ENCODE measurements at regions not wholly inside any gene's neighbourhood (a gene's known extent, or its start where the extent isn't known, plus 50 kb on each side); places are given as distances from the start of the nearest gene placed in this dataset.
"Not testable (repeated sequence)": the region's sequence is repeated elsewhere in the genome, so short reads cannot be mapped to it uniquely, and the experiment has no call there.

DNA sequence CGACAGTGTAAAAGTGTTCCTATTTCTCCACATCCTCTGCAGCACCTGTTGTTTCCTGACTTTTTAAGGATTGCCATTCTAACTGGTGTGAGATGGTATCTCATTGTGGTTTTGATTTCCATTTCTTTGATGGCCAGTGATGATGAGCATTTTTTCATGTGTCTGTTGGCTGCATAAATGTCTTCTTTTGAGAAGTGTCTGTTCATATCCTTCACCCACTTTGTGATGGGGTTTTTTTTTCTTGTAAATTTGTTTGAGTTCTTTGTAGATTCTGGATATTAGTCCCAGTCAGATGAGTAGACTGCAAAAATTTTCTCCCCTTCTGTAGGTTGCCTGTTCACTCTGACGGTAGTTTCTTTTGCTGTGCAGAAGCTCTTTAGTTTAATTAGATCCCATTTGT is 76.8 kb upstream of the ZNF746 start:
- TF ChIP-seq, protein P1, sequence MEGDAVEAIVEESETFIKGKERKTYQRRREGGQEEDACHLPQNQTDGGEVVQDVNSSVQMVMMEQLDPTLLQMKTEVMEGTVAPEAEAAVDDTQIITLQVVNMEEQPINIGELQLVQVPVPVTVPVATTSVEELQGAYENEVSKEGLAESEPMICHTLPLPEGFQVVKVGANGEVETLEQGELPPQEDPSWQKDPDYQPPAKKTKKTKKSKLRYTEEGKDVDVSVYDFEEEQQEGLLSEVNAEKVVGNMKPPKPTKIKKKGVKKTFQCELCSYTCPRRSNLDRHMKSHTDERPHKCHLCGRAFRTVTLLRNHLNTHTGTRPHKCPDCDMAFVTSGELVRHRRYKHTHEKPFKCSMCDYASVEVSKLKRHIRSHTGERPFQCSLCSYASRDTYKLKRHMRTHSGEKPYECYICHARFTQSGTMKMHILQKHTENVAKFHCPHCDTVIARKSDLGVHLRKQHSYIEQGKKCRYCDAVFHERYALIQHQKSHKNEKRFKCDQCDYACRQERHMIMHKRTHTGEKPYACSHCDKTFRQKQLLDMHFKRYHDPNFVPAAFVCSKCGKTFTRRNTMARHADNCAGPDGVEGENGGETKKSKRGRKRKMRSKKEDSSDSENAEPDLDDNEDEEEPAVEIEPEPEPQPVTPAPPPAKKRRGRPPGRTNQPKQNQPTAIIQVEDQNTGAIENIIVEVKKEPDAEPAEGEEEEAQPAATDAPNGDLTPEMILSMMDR (IDR thresholded peaks at IDR 0.05; ENCODE audit: low read depth, low read length, missing input control): not testable (repeated sequence)
- TF ChIP-seq, protein P2, sequence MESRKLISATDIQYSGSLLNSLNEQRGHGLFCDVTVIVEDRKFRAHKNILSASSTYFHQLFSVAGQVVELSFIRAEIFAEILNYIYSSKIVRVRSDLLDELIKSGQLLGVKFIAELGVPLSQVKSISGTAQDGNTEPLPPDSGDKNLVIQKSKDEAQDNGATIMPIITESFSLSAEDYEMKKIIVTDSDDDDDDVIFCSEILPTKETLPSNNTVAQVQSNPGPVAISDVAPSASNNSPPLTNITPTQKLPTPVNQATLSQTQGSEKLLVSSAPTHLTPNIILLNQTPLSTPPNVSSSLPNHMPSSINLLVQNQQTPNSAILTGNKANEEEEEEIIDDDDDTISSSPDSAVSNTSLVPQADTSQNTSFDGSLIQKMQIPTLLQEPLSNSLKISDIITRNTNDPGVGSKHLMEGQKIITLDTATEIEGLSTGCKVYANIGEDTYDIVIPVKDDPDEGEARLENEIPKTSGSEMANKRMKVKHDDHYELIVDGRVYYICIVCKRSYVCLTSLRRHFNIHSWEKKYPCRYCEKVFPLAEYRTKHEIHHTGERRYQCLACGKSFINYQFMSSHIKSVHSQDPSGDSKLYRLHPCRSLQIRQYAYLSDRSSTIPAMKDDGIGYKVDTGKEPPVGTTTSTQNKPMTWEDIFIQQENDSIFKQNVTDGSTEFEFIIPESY (IDR thresholded peaks at IDR 0.05): not testable (repeated sequence)
- TF ChIP-seq, protein P3, sequence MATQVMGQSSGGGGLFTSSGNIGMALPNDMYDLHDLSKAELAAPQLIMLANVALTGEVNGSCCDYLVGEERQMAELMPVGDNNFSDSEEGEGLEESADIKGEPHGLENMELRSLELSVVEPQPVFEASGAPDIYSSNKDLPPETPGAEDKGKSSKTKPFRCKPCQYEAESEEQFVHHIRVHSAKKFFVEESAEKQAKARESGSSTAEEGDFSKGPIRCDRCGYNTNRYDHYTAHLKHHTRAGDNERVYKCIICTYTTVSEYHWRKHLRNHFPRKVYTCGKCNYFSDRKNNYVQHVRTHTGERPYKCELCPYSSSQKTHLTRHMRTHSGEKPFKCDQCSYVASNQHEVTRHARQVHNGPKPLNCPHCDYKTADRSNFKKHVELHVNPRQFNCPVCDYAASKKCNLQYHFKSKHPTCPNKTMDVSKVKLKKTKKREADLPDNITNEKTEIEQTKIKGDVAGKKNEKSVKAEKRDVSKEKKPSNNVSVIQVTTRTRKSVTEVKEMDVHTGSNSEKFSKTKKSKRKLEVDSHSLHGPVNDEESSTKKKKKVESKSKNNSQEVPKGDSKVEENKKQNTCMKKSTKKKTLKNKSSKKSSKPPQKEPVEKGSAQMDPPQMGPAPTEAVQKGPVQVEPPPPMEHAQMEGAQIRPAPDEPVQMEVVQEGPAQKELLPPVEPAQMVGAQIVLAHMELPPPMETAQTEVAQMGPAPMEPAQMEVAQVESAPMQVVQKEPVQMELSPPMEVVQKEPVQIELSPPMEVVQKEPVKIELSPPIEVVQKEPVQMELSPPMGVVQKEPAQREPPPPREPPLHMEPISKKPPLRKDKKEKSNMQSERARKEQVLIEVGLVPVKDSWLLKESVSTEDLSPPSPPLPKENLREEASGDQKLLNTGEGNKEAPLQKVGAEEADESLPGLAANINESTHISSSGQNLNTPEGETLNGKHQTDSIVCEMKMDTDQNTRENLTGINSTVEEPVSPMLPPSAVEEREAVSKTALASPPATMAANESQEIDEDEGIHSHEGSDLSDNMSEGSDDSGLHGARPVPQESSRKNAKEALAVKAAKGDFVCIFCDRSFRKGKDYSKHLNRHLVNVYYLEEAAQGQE (IDR thresholded peaks at IDR 0.05): not testable (repeated sequence)
- not testable (repeated sequence) for TF ChIP-seq RAD21 (IDR thresholded peaks at IDR 0.05); SP1 (IDR thresholded peaks at IDR 0.05); NR2F2 (IDR thresholded peaks at IDR 0.05); GABPA (IDR thresholded peaks at IDR 0.05 in 1 of 2, conservative IDR thresholded peaks at IDR 0.05 in 1 of 2); YY1 (IDR thresholded peaks at IDR 0.05)
